ENCODE measurements at regions not wholly inside any gene's neighbourhood (a gene's known extent, or its start where the extent isn't known, plus 50 kb on each side); places are given as distances from the start of the nearest gene placed in this dataset.
"Not testable (repeated sequence)": the region's sequence is repeated elsewhere in the genome, so short reads cannot be mapped to it uniquely, and the experiment has no call there.

GRCh38 chr1:149274493-149274892 is 171.1 kb upstream of the NBPF9 start:
- H3K27ac ChIP-seq; DNase-seq (ENCODE audit: low spot score in 2 of 2); intact Hi-C loops (cut with DNase I; ENCODE audit: low total_unique reads); H3K4me1 ChIP-seq; H3K27me3 ChIP-seq; H3K4me3 ChIP-seq; H3K36me3 ChIP-seq; H3K9me3 ChIP-seq: not testable (repeated sequence)

- H3K36me3 ChIP-seq; H3K4me3 ChIP-seq; DNase-seq (ENCODE audit: low spot score in 2 of 2); H3K27ac ChIP-seq; H3K9me3 ChIP-seq; intact Hi-C loops (cut with DNase I; ENCODE audit: low total_unique reads); H3K4me1 ChIP-seq; H3K27me3 ChIP-seq: not testable (repeated sequence)
Measured at GRCh38 chr1:149275802-149276201, 172.5 kb upstream of the NBPF9 start.

GRCh38 chr1:149276496-149276895 is 173.1 kb upstream of the NBPF9 start:
- H3K9me3 ChIP-seq; H3K27ac ChIP-seq; intact Hi-C loops (cut with DNase I; ENCODE audit: low total_unique reads); H3K4me1 ChIP-seq; DNase-seq (ENCODE audit: low spot score in 2 of 2); H3K27me3 ChIP-seq; H3K36me3 ChIP-seq; H3K4me3 ChIP-seq: not testable (repeated sequence)

GRCh38 chr1:149278156-149278555 is 174.8 kb upstream of the NBPF9 start:
- H3K27me3 ChIP-seq; H3K4me3 ChIP-seq; H3K27ac ChIP-seq; H3K36me3 ChIP-seq; intact Hi-C loops (cut with DNase I; ENCODE audit: low total_unique reads); DNase-seq (ENCODE audit: low spot score in 2 of 2); H3K9me3 ChIP-seq; H3K4me1 ChIP-seq: not testable (repeated sequence)

GRCh38 chr1:149279015-149279414 is 175.7 kb upstream of the NBPF9 start:
- DNase-seq (ENCODE audit: low spot score in 2 of 2); H3K4me3 ChIP-seq; H3K27me3 ChIP-seq; H3K36me3 ChIP-seq; H3K4me1 ChIP-seq; H3K9me3 ChIP-seq; H3K27ac ChIP-seq; intact Hi-C loops (cut with DNase I; ENCODE audit: low total_unique reads): not testable (repeated sequence)

GRCh38 chr1:149279512-149279911 is 176.2 kb upstream of the NBPF9 start:
- H3K9me3 ChIP-seq; DNase-seq (ENCODE audit: low spot score in 2 of 2); H3K27ac ChIP-seq; H3K36me3 ChIP-seq; H3K27me3 ChIP-seq; H3K4me1 ChIP-seq; H3K4me3 ChIP-seq; intact Hi-C loops (cut with DNase I; ENCODE audit: low total_unique reads): not testable (repeated sequence)

- DNase-seq (ENCODE audit: low spot score in 2 of 2); H3K36me3 ChIP-seq; H3K27me3 ChIP-seq; H3K4me3 ChIP-seq; intact Hi-C loops (cut with DNase I; ENCODE audit: low total_unique reads); H3K4me1 ChIP-seq; H3K9me3 ChIP-seq; H3K27ac ChIP-seq: not testable (repeated sequence)
Measured at GRCh38 chr1:149284773-149285172, 181.4 kb upstream of the NBPF9 start.

GRCh38 chr1:149285205-149285604 is 181.9 kb upstream of the NBPF9 start:
- DNase-seq (ENCODE audit: low spot score in 2 of 2); H3K27ac ChIP-seq; H3K4me3 ChIP-seq; intact Hi-C loops (cut with DNase I; ENCODE audit: low total_unique reads); H3K27me3 ChIP-seq; H3K4me1 ChIP-seq; H3K36me3 ChIP-seq; H3K9me3 ChIP-seq: not testable (repeated sequence)

- H3K36me3 ChIP-seq; intact Hi-C loops (cut with DNase I; ENCODE audit: low total_unique reads); H3K4me1 ChIP-seq; H3K9me3 ChIP-seq; H3K27ac ChIP-seq; H3K27me3 ChIP-seq: not testable (repeated sequence)
- H3K4me3 ChIP-seq = peak overlapping the region in 2 of 3 donors; percentile 31 to 57
- DNase-seq (ENCODE audit: low spot score in 2 of 2) = peak in 1 of 2 donors; percentile 50
Measured at GRCh38 chr1:149285638-149286037, 182.3 kb upstream of the NBPF9 start.

GRCh38 chr1:149288580-149288979 is 185.2 kb upstream of the NBPF9 start:
- H3K4me1 ChIP-seq; H3K36me3 ChIP-seq; H3K27me3 ChIP-seq; H3K27ac ChIP-seq; DNase-seq (ENCODE audit: low spot score in 2 of 2); H3K9me3 ChIP-seq; H3K4me3 ChIP-seq; intact Hi-C loops (cut with DNase I; ENCODE audit: low total_unique reads): not testable (repeated sequence)

- H3K36me3 ChIP-seq; H3K9me3 ChIP-seq; H3K27me3 ChIP-seq; H3K27ac ChIP-seq; H3K4me3 ChIP-seq; DNase-seq (ENCODE audit: low spot score in 2 of 2); intact Hi-C loops (cut with DNase I; ENCODE audit: low total_unique reads); H3K4me1 ChIP-seq: not testable (repeated sequence)
Measured at GRCh38 chr1:149300478-149301218, 174.2 kb upstream of the NBPF19 start.

GRCh38 chr1:149301282-149301681 is 173.6 kb upstream of the NBPF19 start:
- H3K9me3 ChIP-seq; H3K4me1 ChIP-seq; H3K27ac ChIP-seq; H3K27me3 ChIP-seq; intact Hi-C loops (cut with DNase I; ENCODE audit: low total_unique reads); H3K36me3 ChIP-seq; DNase-seq (ENCODE audit: low spot score in 2 of 2); H3K4me3 ChIP-seq: not testable (repeated sequence)

- DNase-seq (ENCODE audit: low spot score in 2 of 2); intact Hi-C loops (cut with DNase I; ENCODE audit: low total_unique reads); H3K27me3 ChIP-seq; H3K36me3 ChIP-seq; H3K27ac ChIP-seq; H3K9me3 ChIP-seq; H3K4me3 ChIP-seq; H3K4me1 ChIP-seq: not testable (repeated sequence)
Measured at GRCh38 chr1:149304796-149305195, 170.0 kb upstream of the NBPF19 start.

GRCh38 chr1:149307640-149308039 is 167.2 kb upstream of the NBPF19 start:
- intact Hi-C loops (cut with DNase I; ENCODE audit: low total_unique reads); H3K4me3 ChIP-seq; H3K27ac ChIP-seq; H3K4me1 ChIP-seq; H3K27me3 ChIP-seq; DNase-seq (ENCODE audit: low spot score in 2 of 2); H3K36me3 ChIP-seq; H3K9me3 ChIP-seq: not testable (repeated sequence)

Data from breast epithelium (tissue), 4 donors.